K562 (cell line): ENCODE measurements at regions not wholly inside any gene's neighbourhood (a gene's known extent, or its start where the extent isn't known, plus 50 kb on each side); places are given as distances from the start of the nearest gene placed in this dataset.

Source experiments
- ATAC-seq: fragments of 200-7000 bp; cut with Tn5 transposase; 3 replicates; pipeline ENCODE4 v1.9.1; 2020; ENCODE audit warnings: moderate library complexity
- BruUV-seq: library from RNA; stranded (reverse); fragments of 400-500 nt; replicated peaks from 2 replicates; lab custom pipeline; 2021; lab: Mats Ljungman, UMichigan
- CTCF ChIA-PET: fragments of 300-600 bp; formaldehyde crosslinking; extraction: SDS; loops from one replicate; lab custom pipeline; 2021; ENCODE audit warnings: low intra/inter-chr PET ratio; lab: Yijun Ruan, JAX
- POLR2A ChIA-PET: fragments of 300-600, 350-650 bp; sonication (Branson Sonifier 250); formaldehyde crosslinking; extraction: SDS; loops from one replicate; lab custom pipeline; 2021; ENCODE audit warnings: antibody characterized with exemption, inconsistent platforms; lab: Yijun Ruan, JAX
- DNase-seq, 4 experiments: peaks; one replicate each; pipeline versions ENCODE4 v3.0.0 to v3.0.0-alpha.2; 2011 to 2018; ENCODE audit warnings: low spot score in 3 of 4, mixed read lengths in 3 of 4; ENCODE audit errors: extremely low read depth in 1 of 4
- FAIRE-seq: peaks from 2 replicates; lab custom pipeline; 2011; peaks lifted over from hg19 to GRCh38; lab: Jason Lieb, UNC
- H2AFZ ChIP-seq: 2 replicates; pipeline ENCODE4 v1.6.0; 2011; ENCODE audit warnings: low read depth, low read length, control low read depth, inconsistent platforms
- H3K27ac ChIP-seq: fragments of 200-600 bp; 3 replicates; pipeline ENCODE4 v1.8.0; 2011; ENCODE audit warnings: low read depth, mild to moderate bottlenecking, control low read depth, inconsistent platforms, low read length, moderate library complexity, mixed read lengths; ENCODE audit errors: extremely low read depth
- H3K27me3 ChIP-seq, 2 experiments: fragments of 300-600 bp in 1 of 2; 2 replicates in 1 of 2; 3 replicates in 1 of 2; pipeline versions ENCODE4 v1.6.0 to v1.8.0; 2011; ENCODE audit warnings: inconsistent platforms in 2 of 2, low read length in 2 of 2, mild to moderate bottlenecking in 1 of 2, mixed read lengths in 1 of 2, moderate library complexity in 1 of 2; ENCODE audit not compliant: control insufficient read depth in 2 of 2, insufficient read depth in 2 of 2
- H3K36me3 ChIP-seq: fragments of 300-600 bp; 3 replicates; pipeline ENCODE4 v1.8.0; 2011; ENCODE audit warnings: mild to moderate bottlenecking, low read length, inconsistent platforms; ENCODE audit not compliant: control insufficient read depth, insufficient read depth
- H3K4me1 ChIP-seq, 2 experiments: fragments of 200-600 bp in 1 of 2; replicated peaks in 1 of 2; 2 replicates in 1 of 2; 3 replicates in 1 of 2; pipeline versions ENCODE4 v1.5.1 to v1.8.0; 2011; ENCODE audit warnings: inconsistent platforms in 2 of 2, low read length in 2 of 2, mild to moderate bottlenecking in 1 of 2, mixed read lengths in 1 of 2, moderate library complexity in 1 of 2; ENCODE audit not compliant: control insufficient read depth in 2 of 2, insufficient read depth in 2 of 2
- H3K4me2 ChIP-seq: 2 replicates; pipeline ENCODE4 v1.6.1; 2011; ENCODE audit warnings: low read length, control low read depth, inconsistent platforms, mixed read lengths; ENCODE audit not compliant: insufficient read depth
- H3K4me3 ChIP-seq: fragments of 200-600 bp; sonication (generic), shearing (Covaris generic); 2 replicates; pipeline ENCODE4 v1.5.1; 2016; ENCODE audit warnings: control low read depth, inconsistent platforms
- H3K79me2 ChIP-seq: fragments of 200-600 bp; 3 replicates; pipeline ENCODE4 v1.8.0; 2011; ENCODE audit warnings: low read length, inconsistent platforms; ENCODE audit not compliant: control insufficient read depth, insufficient read depth
- H3K9ac ChIP-seq, 2 experiments: 2 replicates each; pipeline versions ENCODE4 v1.6.0 to v1.6.1; 2011; ENCODE audit warnings: low read depth in 2 of 2, low read length in 2 of 2, control low read depth in 1 of 2, inconsistent platforms in 1 of 2, mild to moderate bottlenecking in 1 of 2, mixed read lengths in 1 of 2; ENCODE audit not compliant: insufficient read depth in 1 of 2
- H3K9me1 ChIP-seq: one replicate; pipeline ENCODE4 v1.6.0; 2011; ENCODE audit warnings: inconsistent platforms, mild to moderate bottlenecking, low read length, moderate library complexity; ENCODE audit not compliant: control insufficient read depth, insufficient read depth
- H3K9me3 ChIP-seq: replicated peaks from 2 replicates; pipeline ENCODE4 v1.5.1; 2011; ENCODE audit warnings: low read depth, low read length, inconsistent platforms; ENCODE audit not compliant: control insufficient read depth, insufficient read depth
- H4K20me1 ChIP-seq: replicated peaks from 2 replicates; pipeline ENCODE4 v1.6.1; 2011; ENCODE audit warnings: low read length, inconsistent platforms, mixed read lengths; ENCODE audit not compliant: control insufficient read depth, insufficient read depth
- ARHGAP35 ChIP-seq: fragments of 450-650 bp; IDR thresholded peaks from 2 replicates; pipeline ENCODE4 v1.6.1; 2018; ENCODE audit not compliant: partially characterized antibody
- ARID2 ChIP-seq: fragments of 450-650 bp; IDR thresholded peaks from 2 replicates; pipeline ENCODE4 v1.6.1; 2017; ENCODE audit warnings: antibody characterized with exemption, mild to moderate bottlenecking
- CTCFL ChIP-seq: IDR thresholded peaks from 2 replicates; pipeline ENCODE4 v1.6.1; 2011; ENCODE audit warnings: borderline replicate concordance, low read depth, mild to moderate bottlenecking, moderate library complexity, low read length; ENCODE audit not compliant: insufficient read depth, poor library complexity, severe bottlenecking
- HDAC2 ChIP-seq: fragments of 450-650 bp; IDR thresholded peaks from 2 replicates; pipeline ENCODE4 v1.6.1; 2016; ENCODE audit warnings: mild to moderate bottlenecking
- NRF1 ChIP-seq, 2 experiments: fragments of 450-650 bp; IDR thresholded peaks in 1 of 2; conservative IDR thresholded peaks in 1 of 2; 2 replicates each; pipeline ENCODE4 v1.6.1; 2014; ENCODE audit warnings: mild to moderate bottlenecking in 2 of 2
- PRPF4 ChIP-seq: fragments of 200-400 bp; formaldehyde crosslinking; IDR thresholded peaks from one replicate; pipeline ENCODE4 v1.6.1; 2017; ENCODE audit warnings: low read length, low read depth, mild to moderate bottlenecking; ENCODE audit not compliant: insufficient read depth, poor library complexity, severe bottlenecking
- ZEB2 ChIP-seq: fragments of 450-650 bp; IDR thresholded peaks from 2 replicates; pipeline ENCODE4 v1.6.1; 2016
- ZKSCAN1 ChIP-seq: fragments of 150-350 bp; IDR thresholded peaks from 2 replicates; pipeline ENCODE4 v1.6.1; 2016; ENCODE audit warnings: low read depth, low read length
- ZNF445 ChIP-seq: fragments of 250-450 bp; sonication (Bioruptor Pico); IDR thresholded peaks from 2 replicates; pipeline ENCODE4 v1.4.0; 2020; ENCODE audit warnings: low read depth, mild to moderate bottlenecking, moderate library complexity
- WGBS: fragments of 100-300 bp; shearing (Covaris generic); methylation state at CpG from one replicate; pipeline ENCODE4 v1.1.6; 2016; ENCODE audit warnings: low coverage, mixed read lengths; ENCODE audit not compliant: insufficient coverage; ENCODE audit errors: missing lambda C conversion rate; 5-methylcytosine and 5-hydroxymethylcytosine counted together
- in situ Hi-C: fragments of 300-500 bp; cut with MboI; formaldehyde crosslinking; loops from 4 replicates; pipeline ENCODE4 v1.15.0; 2018; ENCODE audit warnings: inconsistent platforms, mixed read lengths
- intact Hi-C: fragments of 100-400 bp; cut with micrococcal nuclease; formaldehyde crosslinking; loops from 2 replicates; pipeline ENCODE4 v1.14.2; 2022

DNA sequence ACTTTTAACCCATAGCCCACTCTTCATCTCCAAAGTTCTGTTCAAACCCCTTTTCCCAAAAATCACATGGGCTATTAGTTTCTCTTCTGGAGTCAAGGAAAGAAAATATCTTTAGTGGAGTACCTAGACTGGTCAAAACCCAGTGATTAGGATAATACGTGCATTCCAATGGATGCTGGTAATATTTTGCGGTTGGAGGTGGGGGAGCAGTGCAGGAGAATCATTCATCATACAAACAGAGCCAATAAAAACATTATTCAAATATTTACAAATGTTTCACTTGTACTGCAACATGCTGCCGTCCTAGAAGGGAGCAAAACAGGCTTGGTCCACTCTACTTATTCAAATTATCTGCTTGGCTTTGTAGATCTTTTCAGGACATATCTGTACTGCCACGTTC lies 57.2 kb upstream of the RAB9B start:
- in situ Hi-C loops, result no loop called here

More for the DNA sequence above, 57.2 kb upstream of the RAB9B start:
- WGBS, result 0% methylated on average over 4 of the region's 4 CpGs
- Histone ChIP-seq H3K9me1 (no peaks in the 10 kb centered on the region), H2AFZ (no peak overlapping the region), H4K20me1 (no peaks in the 10 kb centered on the region), H3K79me2 (no peaks in the 10 kb centered on the region), H3K36me3 (no peaks in the 10 kb centered on the region), H3K4me1 (no peaks in the 10 kb centered on the region), H3K4me2 (no peak overlapping the region), H3K9me3 (no peaks in the 10 kb centered on the region), H3K27me3 (no peaks in the 10 kb centered on the region), H3K27ac (no peak overlapping the region), H3K9ac (no peak overlapping the region), H3K4me3 (no peak overlapping the region)
- TF ChIP-seq HDAC2, result no peak
- TF ChIP-seq ARHGAP35, result no peak
- no peak for TF ChIP-seq ZNF445 (CRISPR knock-in tag)
- TF ChIP-seq NRF1 (conservative IDR thresholded peaks at IDR 0.05 in 1 of 2, IDR thresholded peaks at IDR 0.05 in 1 of 2), result no peak
- TF ChIP-seq ZEB2, result no peak
- TF ChIP-seq ARID2, result no peak
- TF ChIP-seq ZKSCAN1, result no peak
- no peak for TF ChIP-seq PRPF4
- TF ChIP-seq CTCFL, result no peak
- FAIRE-seq (no peak), DNase-seq (no peak), ATAC-seq (no peak)
- POLR2A ChIA-PET, result no interaction called here
- no TSS peak for BruUV-seq
- intact Hi-C loops, result no loop called here
- CTCF ChIA-PET, result no interaction called here
